ENCODE measurements at regions not wholly inside any gene's neighbourhood (a gene's known extent, or its start where the extent isn't known, plus 50 kb on each side); places are given as distances from the start of the nearest gene placed in this dataset.
A peak's percentile ranks its signal among the peaks of the same experiment; 100 is the strongest.

GRCh38 chr1:113322439-113322838, 67.9 kb upstream of the MAGI3 start:
- ChIA-PET CTCF (interaction anchor here (0.6 kb wide), 1 partner anchor 1212 kb away, joined by 3 read pairs; no protein-coding TSS in a partner anchor), POLR2A (no interaction called here)
- intact Hi-C loops (cut with micrococcal nuclease), result loop anchor here (10.0 kb wide), 1 partner anchor 178 kb away; no protein-coding TSS in a partner anchor
- H3K4me3 Mint-ChIP-seq (ENCODE audit: unreplicated experiment), result no peak overlapping the region
- H3K27ac Mint-ChIP-seq (ENCODE audit: low read depth, unreplicated experiment), result no peak overlapping the region
- no peak for TF ChIP-seq CTCF (IDR thresholded peaks at IDR 0.05; ENCODE audit: unreplicated experiment)
- no peaks in the 10 kb centered on the region for H3K9me3 Mint-ChIP-seq (ENCODE audit: unreplicated experiment)
- H3K27me3 Mint-ChIP-seq (ENCODE audit: insufficient read depth, unreplicated experiment), result no peaks in the 10 kb centered on the region
- no peak for DNase-seq (ENCODE audit: unreplicated experiment)
- no peaks in the 10 kb centered on the region for H3K36me3 Mint-ChIP-seq (ENCODE audit: insufficient read depth, unreplicated experiment)
- no TSS peak for BruUV-seq (replicated peaks)
- peaks cover 30% of the 10 kb centered on the region for H3K4me1 Mint-ChIP-seq (ENCODE audit: insufficient read depth, unreplicated experiment)

DNA sequence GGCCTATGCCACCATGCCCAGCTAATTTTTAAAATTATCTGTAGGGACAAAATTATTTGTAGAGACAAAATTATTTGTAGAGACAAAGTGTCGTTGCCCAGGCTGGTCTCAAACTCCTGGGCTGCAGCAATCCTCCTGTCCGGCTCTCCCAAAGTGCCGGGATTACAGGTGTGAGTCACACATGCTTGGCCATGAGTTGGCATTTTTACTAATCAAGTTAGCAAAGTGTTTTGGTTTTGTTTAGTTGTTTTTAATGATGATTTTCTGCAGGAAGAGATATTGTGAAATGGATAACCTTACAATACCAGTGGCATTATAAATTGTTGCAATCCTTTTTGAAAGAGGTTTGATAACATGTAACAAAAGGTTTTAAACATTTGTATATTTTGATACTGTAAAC, 65.3 kb upstream of the MAGI3 start:
- CTCF ChIA-PET, result no interaction called here
- BruUV-seq (replicated peaks), result no TSS peak
- peaks cover 28% of the 10 kb centered on the region for H3K4me1 Mint-ChIP-seq (ENCODE audit: insufficient read depth, unreplicated experiment)
- DNase-seq (ENCODE audit: unreplicated experiment), result peak; percentile 86
- no peak for TF ChIP-seq CTCF (IDR thresholded peaks at IDR 0.05; ENCODE audit: unreplicated experiment)
- intact Hi-C loops (cut with micrococcal nuclease), result loop anchor here (10.0 kb wide), 1 partner anchor 180 kb away; no protein-coding TSS in a partner anchor
- H3K4me3 Mint-ChIP-seq (ENCODE audit: unreplicated experiment), result no peak overlapping the region
- POLR2A ChIA-PET, result interaction anchor here (1.0 kb wide), 1 partner anchor 18 kb away, joined by 3 read pairs; no protein-coding TSS in a partner anchor
- H3K27me3 Mint-ChIP-seq (ENCODE audit: insufficient read depth, unreplicated experiment), result no peaks in the 10 kb centered on the region
- H3K36me3 Mint-ChIP-seq (ENCODE audit: insufficient read depth, unreplicated experiment), result no peaks in the 10 kb centered on the region
- H3K27ac Mint-ChIP-seq (ENCODE audit: low read depth, unreplicated experiment), result peak overlapping the region; percentile 82
- no peaks in the 10 kb centered on the region for H3K9me3 Mint-ChIP-seq (ENCODE audit: unreplicated experiment)

DNA sequence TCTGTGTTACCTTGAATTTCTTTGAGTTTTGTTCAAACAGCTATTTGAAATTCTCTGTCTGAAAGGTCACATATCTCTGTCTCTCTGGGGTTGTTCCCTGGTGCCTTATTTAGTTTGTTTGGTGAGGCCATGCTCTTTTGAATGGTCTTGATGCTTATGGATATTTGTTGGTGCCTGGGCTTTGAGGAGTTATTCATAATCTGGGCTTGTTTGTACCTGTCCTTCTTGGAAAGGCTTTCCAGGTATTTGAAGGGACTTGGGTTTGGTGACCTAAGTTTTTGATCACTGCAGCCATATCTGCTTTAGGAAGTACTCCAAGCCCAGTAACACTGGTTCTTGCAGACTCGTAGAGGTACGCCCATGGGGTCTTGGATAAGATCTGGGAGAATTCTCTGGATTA, 63.3 kb upstream of the MAGI3 start:
- intact Hi-C loops (cut with micrococcal nuclease), result loop anchor here (10.0 kb wide), 1 partner anchor 182 kb away; no protein-coding TSS in a partner anchor
- no peak overlapping the region for H3K4me3 Mint-ChIP-seq (ENCODE audit: unreplicated experiment)
- CTCF ChIA-PET, result interaction anchor here (0.7 kb wide), 1 partner anchor 76 kb away, joined by 3 read pairs; no protein-coding TSS in a partner anchor
- H3K4me1 Mint-ChIP-seq (ENCODE audit: insufficient read depth, unreplicated experiment), result peaks cover 25% of the 10 kb centered on the region
- peak overlapping the region; percentile 79 for H3K27ac Mint-ChIP-seq (ENCODE audit: low read depth, unreplicated experiment)
- POLR2A ChIA-PET, result interaction anchor here (1.0 to 1.6 kb wide), 2 partner anchors 62 to 63 kb away, joined by 3 to 7 read pairs; partner anchors contain the start of gene MAGI3
- TF ChIP-seq CTCF (IDR thresholded peaks at IDR 0.05; ENCODE audit: unreplicated experiment), result no peak
- H3K36me3 Mint-ChIP-seq (ENCODE audit: insufficient read depth, unreplicated experiment), result no peaks in the 10 kb centered on the region
- BruUV-seq (replicated peaks), result no TSS peak
- DNase-seq (ENCODE audit: unreplicated experiment), result no peak
- H3K27me3 Mint-ChIP-seq (ENCODE audit: insufficient read depth, unreplicated experiment), result no peaks in the 10 kb centered on the region
- no peaks in the 10 kb centered on the region for H3K9me3 Mint-ChIP-seq (ENCODE audit: unreplicated experiment)

DNA sequence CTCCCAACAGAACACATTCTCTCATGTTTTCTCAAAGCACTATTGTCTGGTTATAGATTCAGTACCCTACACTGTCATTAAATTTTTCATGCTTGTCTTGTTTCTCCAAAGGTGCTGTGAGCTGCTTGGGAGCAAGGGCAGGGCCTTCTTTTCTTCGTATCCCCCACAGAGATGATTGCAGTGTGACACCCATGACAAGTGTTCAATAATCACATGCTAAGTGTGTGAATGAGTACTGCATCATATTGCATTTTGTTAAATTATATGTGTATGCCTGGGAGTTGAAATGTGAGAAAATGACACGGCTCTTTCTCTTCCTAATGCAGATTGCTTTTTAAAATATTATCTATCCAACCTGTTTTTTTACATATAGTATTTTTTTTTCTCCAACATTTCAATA, 57.3 kb upstream of the MAGI3 start:
- intact Hi-C loops (cut with micrococcal nuclease), result no loop called here
- TF ChIP-seq CTCF (IDR thresholded peaks at IDR 0.05; ENCODE audit: unreplicated experiment), result no peak
- H3K27me3 Mint-ChIP-seq (ENCODE audit: insufficient read depth, unreplicated experiment), result no peaks in the 10 kb centered on the region
- H3K27ac Mint-ChIP-seq (ENCODE audit: low read depth, unreplicated experiment), result no peak overlapping the region
- H3K36me3 Mint-ChIP-seq (ENCODE audit: insufficient read depth, unreplicated experiment), result no peaks in the 10 kb centered on the region
- H3K4me1 Mint-ChIP-seq (ENCODE audit: insufficient read depth, unreplicated experiment), result no peaks in the 10 kb centered on the region
- POLR2A ChIA-PET, result no interaction called here
- no peak for DNase-seq (ENCODE audit: unreplicated experiment)
- no peak overlapping the region for H3K4me3 Mint-ChIP-seq (ENCODE audit: unreplicated experiment)
- CTCF ChIA-PET, result interaction anchor here (0.8 to 1.0 kb wide), 2 partner anchors 15 to 31 kb away, joined by 3 to 4 read pairs; no protein-coding TSS in a partner anchor
- H3K9me3 Mint-ChIP-seq (ENCODE audit: unreplicated experiment), result no peaks in the 10 kb centered on the region
- no TSS peak for BruUV-seq (replicated peaks)
